GM18873 (cell line): ENCODE measurements at regions not wholly inside any gene's neighbourhood (a gene's known extent, or its start where the extent isn't known, plus 50 kb on each side); places are given as distances from the start of the nearest gene placed in this dataset.
A peak's percentile ranks its signal among the peaks of the same experiment; 100 is the strongest.

Experiments
- ATAC-seq: cut with Tn5 transposase; IDR thresholded peaks from one replicate; pipeline ENCODE4 v1.9.1; 2021; ENCODE audit warnings: mild to moderate bottlenecking, moderate library complexity, moderate number of reproducible peaks; ENCODE audit not compliant: unreplicated experiment, low FRiP score

DNA sequence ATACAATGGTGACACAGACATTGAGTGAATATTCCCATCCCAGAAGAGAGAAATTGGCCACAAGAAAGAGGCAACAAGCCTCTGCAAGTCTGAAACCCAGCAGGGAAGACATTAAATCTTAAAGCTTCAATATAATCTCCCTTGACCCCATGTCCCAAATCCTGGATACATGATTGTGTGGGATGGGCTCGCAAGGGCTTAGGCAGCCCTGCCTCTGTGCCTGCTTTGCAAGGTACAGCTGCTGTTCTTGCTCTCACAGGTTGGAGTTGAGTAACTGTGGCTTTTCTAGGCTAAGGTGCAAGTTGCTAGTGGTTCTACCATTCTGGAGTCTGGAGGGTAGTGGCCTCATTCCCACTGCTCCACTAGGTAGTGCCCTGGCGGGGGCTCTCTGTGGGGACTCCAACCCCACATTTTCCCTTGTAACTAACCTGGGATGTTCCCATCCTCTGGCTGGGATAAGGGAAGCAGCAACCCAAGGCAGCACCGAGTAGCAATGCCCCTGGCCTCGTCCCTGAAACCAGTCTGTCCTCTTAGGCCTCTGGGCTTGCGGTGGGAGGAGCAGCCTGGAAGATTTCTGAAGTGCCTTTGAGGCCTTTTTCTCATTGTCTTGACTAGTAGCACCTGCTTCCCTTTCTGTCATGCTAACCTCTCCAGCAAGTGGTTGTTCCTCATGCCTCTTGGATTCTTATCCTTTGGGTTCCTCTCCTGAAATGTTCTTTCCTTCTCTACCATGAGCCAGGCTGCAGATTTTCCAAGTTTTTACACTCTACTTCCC lies 90.0 kb downstream of the FAM174B start:
- ATAC-seq, result no peak

- no peak for ATAC-seq
Measured at GRCh38 chr15:92561754-92562153, 93.8 kb downstream of the FAM174B start.

DNA sequence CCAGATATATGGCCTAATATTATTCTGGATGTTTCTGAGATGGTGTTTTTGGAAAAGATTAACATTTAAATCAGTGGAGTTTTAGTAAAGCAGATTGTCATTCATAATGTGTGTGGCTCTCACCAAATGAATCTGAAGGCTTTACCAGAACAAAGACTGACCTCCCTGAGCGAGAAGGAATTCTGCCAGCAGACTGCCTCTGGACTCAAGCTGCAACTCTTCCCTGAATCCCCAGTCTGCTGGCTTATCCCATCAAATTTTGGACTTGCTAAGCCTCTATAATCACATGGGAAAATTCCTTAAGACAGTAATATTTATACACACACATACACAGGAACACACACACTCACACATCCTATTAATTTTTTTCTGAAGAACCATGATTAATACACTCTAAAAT lies 102.3 kb downstream of the FAM174B start:
- no peak for ATAC-seq

GRCh38 chr15:92545996-92546395 lies 109.6 kb downstream of the FAM174B start:
- no peak for ATAC-seq

DNA sequence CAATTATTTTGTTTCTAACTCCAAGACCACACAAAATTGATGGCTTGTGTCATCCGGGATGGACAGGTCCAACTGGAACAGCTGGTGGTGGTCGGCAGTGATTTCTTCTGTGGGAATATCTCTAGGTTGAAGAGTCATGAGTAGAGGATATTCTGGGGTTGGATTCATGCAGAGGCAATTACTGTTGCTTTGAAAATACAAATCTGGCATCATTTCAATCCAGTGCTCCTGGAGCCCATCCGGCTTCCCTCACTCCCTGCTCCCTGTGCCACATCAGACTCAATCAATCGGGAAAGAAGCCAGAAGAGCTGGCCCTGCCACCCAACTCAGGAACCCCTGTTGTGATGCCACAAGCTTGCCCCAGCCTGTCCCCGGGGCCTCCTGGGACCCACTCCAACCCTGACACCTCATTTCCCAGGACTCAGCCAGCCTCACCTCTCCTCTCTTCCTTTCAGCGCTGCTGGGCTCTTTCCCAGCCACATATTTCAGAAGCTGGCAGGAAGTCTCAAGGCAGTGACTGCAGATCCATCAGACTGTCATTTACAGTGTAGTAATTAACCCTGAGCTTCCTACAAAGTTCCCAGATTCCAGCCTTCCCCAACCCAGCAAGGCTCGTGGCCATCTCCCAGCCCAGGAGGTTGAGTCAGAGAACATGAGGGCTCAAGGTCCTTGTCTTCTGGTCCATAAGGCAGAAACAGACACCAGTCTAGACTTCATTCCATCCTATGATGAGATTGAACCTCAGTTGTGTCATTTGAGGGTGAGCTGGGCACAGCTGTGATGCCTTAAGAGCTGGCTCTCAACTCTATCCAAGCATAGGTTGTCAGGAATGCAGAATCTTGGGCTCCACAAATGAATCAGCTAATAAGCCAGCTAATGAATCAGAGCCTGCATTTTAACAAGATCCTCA lies 114.0 kb downstream of the FAM174B start:
- no peak for ATAC-seq

- ATAC-seq, result no peak
Measured at GRCh38 chr15:92538115-92538514, 117.5 kb downstream of the FAM174B start.

DNA sequence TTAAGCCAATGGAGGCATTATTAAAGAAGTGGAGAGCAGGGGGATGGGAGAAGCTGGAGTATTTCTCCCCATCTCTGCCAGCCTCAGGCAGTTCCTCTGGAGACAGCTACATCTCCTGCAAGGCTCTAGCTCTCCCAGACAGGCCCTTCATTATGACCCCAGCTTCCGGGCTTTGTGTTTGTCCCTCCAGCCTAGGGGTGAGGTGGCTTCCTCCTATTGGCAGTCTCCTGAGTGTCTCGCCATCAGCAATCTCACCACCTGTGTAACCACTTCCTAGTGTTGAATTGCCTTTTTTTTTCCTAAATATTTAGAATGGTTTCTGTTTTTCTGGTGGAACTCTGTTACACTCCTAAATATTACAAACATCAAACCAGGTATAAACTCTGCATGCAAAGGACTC lies 122.3 kb downstream of the FAM174B start:
- no peak for ATAC-seq

GRCh38 chr15:92531406-92531805 lies 124.2 kb downstream of the FAM174B start:
- no peak for ATAC-seq

GRCh38 chr15:92528736-92529135 lies 126.8 kb downstream of the FAM174B start:
- no peak for ATAC-seq

- no peak for ATAC-seq
Measured at GRCh38 chr15:92527197-92527596, 128.4 kb downstream of the FAM174B start.

DNA sequence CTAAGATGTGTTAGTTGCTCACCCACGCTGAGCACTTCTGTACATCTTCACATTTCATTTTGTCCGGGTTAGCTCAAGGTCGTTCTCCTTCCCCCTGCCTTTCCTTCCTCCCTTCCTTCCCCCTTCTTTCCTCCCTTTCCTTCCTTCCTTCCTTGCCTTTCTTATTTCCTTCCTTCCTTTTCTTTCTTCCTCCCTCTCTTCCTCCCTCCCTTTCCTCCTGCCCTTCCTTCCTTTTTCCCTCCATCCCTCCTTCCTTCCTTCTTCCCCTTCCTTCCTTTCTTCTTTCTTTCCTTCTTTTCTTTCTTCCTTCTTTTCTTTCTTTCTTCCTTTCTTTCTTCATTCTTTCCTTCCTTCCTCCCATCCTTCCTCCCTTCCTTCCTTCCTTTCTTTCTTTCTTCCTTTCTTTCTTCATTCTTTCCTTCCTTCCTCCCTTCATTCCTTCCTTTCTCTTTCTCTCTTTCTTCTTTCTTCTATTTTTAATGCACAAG lies 129.8 kb downstream of the FAM174B start:
- ATAC-seq, result no peak

- ATAC-seq, result no peak
Measured at GRCh38 chr15:92524874-92525565, 130.6 kb downstream of the FAM174B start.

- ATAC-seq, result no peak
Measured at GRCh38 chr15:92524161-92524560, 130.5 kb downstream of the ST8SIA2 start.

GRCh38 chr15:92523176-92523575 lies 129.5 kb downstream of the ST8SIA2 start:
- ATAC-seq, result no peak

DNA sequence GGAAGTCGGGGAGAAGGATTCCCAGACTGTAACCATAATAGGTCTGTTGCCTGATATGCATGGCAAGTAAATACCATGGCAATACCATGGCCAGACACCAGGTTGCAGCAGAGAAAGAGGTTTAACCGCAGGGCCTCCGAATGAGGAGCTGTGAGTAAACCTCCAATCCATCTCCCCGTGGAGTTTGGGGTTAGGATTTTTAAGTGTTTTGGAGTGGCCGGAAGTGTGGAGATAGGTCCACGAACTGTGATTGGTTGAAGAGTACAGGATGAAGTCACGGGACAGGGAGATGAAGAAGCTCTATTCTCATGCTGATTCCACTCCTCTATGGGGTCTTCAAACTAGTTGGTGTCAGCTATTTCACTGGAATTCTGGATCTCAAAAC lies 127.9 kb downstream of the ST8SIA2 start:
- ATAC-seq, result peak; percentile 78

- ATAC-seq, result peak; percentile 51
Measured at GRCh38 chr15:92520914-92521623, 127.4 kb downstream of the ST8SIA2 start.

- ATAC-seq, result no peak
Measured at GRCh38 chr15:92519709-92520108, 126.0 kb downstream of the ST8SIA2 start.
